ENCODE measurements at regions not wholly inside any gene's neighbourhood (a gene's known extent, or its start where the extent isn't known, plus 50 kb on each side); places are given as distances from the start of the nearest gene placed in this dataset.

DNA sequence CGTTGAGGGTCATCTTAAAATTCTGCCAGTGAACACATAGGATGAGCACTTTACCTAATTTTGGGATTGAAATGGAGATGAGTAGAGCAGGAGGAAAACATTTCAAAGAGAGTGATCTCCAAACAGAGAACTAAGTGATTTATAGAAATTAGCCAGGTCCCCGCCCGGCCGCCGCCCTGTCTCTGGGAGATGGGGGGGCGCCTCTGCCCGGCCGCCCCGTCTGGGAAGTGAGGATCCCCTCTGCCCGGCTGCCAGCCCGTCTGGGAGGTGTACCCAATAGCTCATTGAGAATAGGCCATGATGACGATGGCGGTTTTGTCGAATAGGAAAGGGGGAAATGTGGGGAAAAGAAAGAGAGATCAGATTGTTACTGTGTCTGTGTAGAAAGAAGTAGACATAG is 276.7 kb upstream of the C11orf87 start (continued):
- TF ChIP-seq TAF1 (IDR thresholded peaks at IDR 0.05; ENCODE audit: borderline replicate concordance, low read depth, low read length) (no peak), YY1 (IDR thresholded peaks at IDR 0.05; ENCODE audit: low read depth) (no peak), EP300 (IDR thresholded peaks at IDR 0.05; ENCODE audit: borderline replicate concordance in 1 of 2, low read depth in 1 of 2, low read length in 1 of 2) (no peak)
- TF ChIP-seq, protein P1, sequence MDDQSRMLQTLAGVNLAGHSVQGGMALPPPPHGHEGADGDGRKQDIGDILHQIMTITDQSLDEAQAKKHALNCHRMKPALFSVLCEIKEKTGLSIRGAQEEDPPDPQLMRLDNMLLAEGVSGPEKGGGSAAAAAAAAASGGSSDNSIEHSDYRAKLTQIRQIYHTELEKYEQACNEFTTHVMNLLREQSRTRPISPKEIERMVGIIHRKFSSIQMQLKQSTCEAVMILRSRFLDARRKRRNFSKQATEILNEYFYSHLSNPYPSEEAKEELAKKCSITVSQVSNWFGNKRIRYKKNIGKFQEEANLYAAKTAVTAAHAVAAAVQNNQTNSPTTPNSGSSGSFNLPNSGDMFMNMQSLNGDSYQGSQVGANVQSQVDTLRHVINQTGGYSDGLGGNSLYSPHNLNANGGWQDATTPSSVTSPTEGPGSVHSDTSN (IDR thresholded peaks at IDR 0.05) = no peak
- TF ChIP-seq, protein P2, sequence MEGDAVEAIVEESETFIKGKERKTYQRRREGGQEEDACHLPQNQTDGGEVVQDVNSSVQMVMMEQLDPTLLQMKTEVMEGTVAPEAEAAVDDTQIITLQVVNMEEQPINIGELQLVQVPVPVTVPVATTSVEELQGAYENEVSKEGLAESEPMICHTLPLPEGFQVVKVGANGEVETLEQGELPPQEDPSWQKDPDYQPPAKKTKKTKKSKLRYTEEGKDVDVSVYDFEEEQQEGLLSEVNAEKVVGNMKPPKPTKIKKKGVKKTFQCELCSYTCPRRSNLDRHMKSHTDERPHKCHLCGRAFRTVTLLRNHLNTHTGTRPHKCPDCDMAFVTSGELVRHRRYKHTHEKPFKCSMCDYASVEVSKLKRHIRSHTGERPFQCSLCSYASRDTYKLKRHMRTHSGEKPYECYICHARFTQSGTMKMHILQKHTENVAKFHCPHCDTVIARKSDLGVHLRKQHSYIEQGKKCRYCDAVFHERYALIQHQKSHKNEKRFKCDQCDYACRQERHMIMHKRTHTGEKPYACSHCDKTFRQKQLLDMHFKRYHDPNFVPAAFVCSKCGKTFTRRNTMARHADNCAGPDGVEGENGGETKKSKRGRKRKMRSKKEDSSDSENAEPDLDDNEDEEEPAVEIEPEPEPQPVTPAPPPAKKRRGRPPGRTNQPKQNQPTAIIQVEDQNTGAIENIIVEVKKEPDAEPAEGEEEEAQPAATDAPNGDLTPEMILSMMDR (IDR thresholded peaks at IDR 0.05) = no peak

DNA sequence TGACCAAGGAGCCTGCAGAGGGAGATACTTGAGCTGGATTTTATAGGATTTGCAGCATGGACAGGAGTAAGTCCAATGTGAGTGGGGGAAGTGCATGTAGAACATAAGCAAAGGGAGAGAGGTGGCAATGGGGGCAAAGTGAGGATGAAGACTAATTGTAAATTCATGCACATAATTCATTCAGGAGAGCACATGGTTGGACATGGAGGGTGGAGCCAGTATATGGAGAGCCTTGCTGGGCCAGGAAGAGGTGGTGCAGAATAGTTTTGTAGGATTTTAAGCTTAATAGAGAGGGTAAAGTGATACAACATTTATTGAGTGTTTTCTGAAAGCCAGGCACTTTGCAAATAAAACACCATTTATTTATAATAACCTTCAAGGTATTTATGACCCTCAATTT is 274.3 kb upstream of the C11orf87 start:
- Histone ChIP-seq H3K9me2 (no peaks in the 10 kb centered on the region), H3K4me2 (no peak overlapping the region), H3K4me1 (ENCODE audit: control insufficient read depth in 1 of 2, insufficient read depth in 2 of 2, low read depth in 1 of 2, low read length in 1 of 2) (no peaks in the 10 kb centered on the region), H3K9me3 (no peaks in the 10 kb centered on the region), H3K27ac (ENCODE audit: low read depth in 2 of 2, low read length in 1 of 2) (no peak overlapping the region), H3K79me2 (ENCODE audit: insufficient read depth) (no peaks in the 10 kb centered on the region), H3K4me3 (ENCODE audit: low read depth in 2 of 2, low read length in 1 of 2) (no peak overlapping the region), H3K9ac (no peak overlapping the region), H4K20me1 (ENCODE audit: insufficient read depth) (no peaks in the 10 kb centered on the region), H3F3A (replicated peaks; ENCODE audit: insufficient read depth) (no peaks in the 10 kb centered on the region), H2AFZ (ENCODE audit: low read depth) (no peak overlapping the region), H3K36me3 (replicated peaks in 1 of 2; ENCODE audit: control insufficient read depth in 1 of 2, insufficient read depth in 2 of 2, low read length in 1 of 2) (no peaks in the 10 kb centered on the region), H3K27me3 (ENCODE audit: insufficient read depth) (no peaks in the 10 kb centered on the region)
- ChIA-PET CTCF (interaction anchor here (1.0 kb wide), 1 partner anchor 28 kb away, joined by 3 read pairs; no protein-coding TSS in a partner anchor), POLR2A (no interaction called here)
- no peak for DNase-seq
- TF ChIP-seq, protein P3, sequence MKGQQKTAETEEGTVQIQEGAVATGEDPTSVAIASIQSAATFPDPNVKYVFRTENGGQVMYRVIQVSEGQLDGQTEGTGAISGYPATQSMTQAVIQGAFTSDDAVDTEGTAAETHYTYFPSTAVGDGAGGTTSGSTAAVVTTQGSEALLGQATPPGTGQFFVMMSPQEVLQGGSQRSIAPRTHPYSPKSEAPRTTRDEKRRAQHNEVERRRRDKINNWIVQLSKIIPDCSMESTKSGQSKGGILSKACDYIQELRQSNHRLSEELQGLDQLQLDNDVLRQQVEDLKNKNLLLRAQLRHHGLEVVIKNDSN (IDR thresholded peaks at IDR 0.05; ENCODE audit: borderline replicate concordance, low read depth) = no peak
- TF ChIP-seq, protein P2 (IDR thresholded peaks at IDR 0.05) = no peak
- TF ChIP-seq GABPA (IDR thresholded peaks at IDR 0.05; ENCODE audit: low read depth) = no peak
- TF ChIP-seq TCF12 (IDR thresholded peaks at IDR 0.05) = no peak
- TF ChIP-seq FOXJ3 (CRISPR knock-in tag; IDR thresholded peaks at IDR 0.05) = no peak
- TF ChIP-seq RXRA (IDR thresholded peaks at IDR 0.05; ENCODE audit: borderline replicate concordance, low read depth) = no peak
- TF ChIP-seq, protein P4, sequence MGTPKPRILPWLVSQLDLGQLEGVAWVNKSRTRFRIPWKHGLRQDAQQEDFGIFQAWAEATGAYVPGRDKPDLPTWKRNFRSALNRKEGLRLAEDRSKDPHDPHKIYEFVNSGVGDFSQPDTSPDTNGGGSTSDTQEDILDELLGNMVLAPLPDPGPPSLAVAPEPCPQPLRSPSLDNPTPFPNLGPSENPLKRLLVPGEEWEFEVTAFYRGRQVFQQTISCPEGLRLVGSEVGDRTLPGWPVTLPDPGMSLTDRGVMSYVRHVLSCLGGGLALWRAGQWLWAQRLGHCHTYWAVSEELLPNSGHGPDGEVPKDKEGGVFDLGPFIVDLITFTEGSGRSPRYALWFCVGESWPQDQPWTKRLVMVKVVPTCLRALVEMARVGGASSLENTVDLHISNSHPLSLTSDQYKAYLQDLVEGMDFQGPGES (IDR thresholded peaks at IDR 0.05; ENCODE audit: low read depth, low read length) = no peak
- no peak for TF ChIP-seq EP300 (IDR thresholded peaks at IDR 0.05; ENCODE audit: borderline replicate concordance in 1 of 2, low read depth in 1 of 2, low read length in 1 of 2)
- no peak for TF ChIP-seq POLR2AphosphoS5 (IDR thresholded peaks at IDR 0.05; ENCODE audit: low read depth, low read length)

Data from SK-N-SH (cell line).